A172 (cell line): ENCODE measurements at regions not wholly inside any gene's neighbourhood (a gene's known extent, or its start where the extent isn't known, plus 50 kb on each side); places are given as distances from the start of the nearest gene placed in this dataset.
"Not testable (repeated sequence)": the region's sequence is repeated elsewhere in the genome, so short reads cannot be mapped to it uniquely, and the experiment has no call there.

ENCODE experiments used
- DNase-seq: peaks from one replicate; pipeline ENCODE4 v3.0.0-alpha.2; 2015; ENCODE audit warnings: low spot score

DNA sequence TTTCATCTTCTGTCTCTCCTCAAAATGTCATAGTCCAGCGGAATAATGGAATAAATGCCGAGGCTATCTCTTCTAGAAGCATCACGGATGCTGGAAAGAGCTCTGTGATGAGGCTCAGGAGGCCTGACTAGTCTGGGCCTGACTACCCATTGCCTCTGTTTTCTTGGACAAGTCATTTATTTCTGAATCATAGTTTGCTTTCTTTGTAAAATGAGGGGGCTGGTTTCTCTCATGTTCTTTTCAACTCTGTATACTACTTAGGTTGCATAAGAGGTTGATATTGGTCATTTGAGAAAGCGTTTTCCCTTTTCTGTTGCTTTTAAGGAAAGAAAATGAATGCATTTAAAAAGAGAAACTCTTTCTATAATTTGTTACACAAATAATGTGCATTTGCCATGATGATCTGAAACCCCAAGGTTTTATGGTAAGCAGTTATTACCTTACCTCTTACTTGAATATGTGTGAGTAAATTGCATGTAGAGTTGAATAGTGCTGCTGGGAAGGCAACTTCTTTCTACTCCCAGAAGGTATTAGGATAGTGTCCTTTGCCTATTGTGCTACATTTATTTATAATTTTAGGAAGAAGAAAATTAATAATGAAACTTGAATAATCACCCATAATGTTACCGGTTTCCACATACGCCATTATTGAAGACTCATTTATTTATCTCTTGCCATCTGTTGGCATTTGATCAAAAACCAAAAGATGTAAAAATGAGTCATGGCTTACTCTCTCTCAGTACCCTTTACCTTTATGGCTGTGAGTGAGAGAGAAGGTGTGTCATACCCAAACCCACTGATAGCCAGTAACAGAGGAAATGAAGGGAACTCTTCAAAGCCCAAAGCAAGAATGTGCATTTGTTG is 179.1 kb downstream of the FASLG start:
- no peak for DNase-seq

DNA sequence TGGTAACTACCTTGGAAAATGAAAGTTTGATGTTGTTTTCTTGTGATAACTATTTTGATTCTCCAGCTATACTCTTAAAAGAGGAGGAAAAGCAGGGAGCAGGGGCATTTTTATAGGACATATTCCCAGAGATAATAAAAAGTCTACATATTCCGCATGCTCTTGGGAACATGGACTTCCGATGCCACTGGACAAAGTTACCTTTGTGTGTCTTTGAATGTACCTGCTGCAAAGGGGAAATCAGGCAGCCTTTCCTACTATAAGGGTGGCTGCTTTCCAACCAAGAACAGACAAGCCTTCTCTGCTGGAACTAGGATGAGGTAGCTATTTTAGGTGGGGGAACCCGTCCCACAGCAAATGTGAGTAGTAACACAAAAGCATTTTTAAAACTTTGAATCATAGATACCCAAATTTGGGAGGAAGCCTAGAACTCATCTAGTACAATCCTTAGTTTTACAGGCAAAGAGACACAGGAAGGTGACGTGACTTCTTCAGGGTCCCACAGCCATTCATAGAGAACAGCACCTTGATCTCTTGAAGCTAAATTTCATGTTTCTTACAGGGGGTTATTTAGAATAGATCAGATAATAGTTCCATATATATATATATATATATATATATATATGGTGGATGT is 179.9 kb downstream of the FASLG start:
- DNase-seq, result no peak

DNA sequence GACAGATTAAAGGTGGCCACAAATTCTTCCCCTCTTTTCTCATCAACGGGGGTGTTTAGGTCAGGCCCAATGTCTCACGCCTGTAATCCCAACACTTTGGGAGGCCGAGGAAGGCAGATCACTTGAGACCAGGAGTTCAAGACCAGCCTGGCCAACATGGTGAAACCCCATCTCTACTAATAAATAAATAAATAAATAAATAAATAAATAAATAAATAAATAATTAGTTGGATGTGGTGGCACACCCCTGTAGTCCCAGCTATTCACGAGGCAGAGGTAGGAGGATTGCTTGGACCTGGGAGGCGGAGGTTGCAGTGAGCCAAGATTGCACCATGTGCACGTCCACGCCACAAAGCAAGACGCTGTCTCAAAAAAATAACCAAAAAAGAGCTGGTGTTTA is 180.7 kb downstream of the FASLG start:
- DNase-seq, result not testable (repeated sequence)

DNA sequence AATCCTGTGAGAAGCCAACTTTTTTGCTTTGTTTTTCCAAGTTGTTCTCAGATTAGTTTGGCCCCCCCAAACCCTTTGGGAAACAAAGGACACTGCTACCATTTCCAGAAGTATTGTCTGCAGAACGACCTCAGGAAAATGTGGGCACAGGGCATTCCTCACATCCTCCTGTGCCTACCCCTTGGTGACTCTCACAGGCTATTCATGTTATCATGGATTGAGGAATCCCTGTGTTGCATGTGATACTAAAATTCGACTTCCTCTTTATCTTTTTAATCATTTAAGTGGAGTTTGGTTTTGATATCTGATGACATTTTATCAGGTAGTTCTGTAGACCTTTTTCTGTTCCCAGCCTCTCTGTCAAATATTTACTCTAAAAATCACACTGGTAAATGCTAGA is 184.5 kb downstream of the FASLG start:
- no peak for DNase-seq

DNA sequence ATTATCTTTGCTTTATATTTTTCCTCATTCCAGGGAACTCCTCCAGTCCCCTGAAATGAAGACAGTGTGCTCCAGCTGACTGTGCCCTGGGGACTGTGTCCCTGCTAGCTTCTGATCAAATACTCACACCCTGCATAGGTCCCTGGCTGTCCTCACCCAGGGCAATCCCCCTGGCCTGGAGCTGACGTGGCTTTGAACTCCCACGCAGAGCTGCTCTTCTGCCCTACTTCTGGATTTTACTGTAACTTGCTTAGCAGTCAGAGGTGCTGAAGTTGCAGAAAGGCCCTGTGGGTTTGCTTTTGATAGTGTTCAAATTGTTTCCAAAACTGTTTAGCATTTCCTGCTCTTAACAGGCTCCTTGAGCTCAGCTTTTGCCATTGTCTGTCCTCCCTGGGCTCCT is 186.5 kb downstream of the FASLG start:
- DNase-seq, result no peak

DNA sequence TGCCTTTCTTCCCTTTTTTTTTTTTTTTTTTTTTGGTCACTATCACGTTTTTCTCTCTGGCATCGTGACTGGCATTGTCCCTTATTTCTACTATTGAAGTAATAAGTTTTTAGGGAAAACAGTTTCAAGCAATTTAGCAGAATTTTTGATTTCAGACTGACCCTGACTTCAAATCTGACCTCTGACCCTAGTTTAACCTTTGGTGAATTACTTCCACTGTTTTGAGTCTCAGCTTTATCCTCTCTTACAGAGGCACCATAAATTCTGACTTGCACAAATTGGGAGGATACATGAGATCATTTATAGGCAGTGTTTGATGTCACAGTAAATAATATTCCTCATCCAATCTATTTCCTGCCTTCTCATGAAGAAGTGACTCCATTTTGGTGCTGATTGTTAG is 187.0 kb downstream of the FASLG start:
- no peak for DNase-seq

DNA sequence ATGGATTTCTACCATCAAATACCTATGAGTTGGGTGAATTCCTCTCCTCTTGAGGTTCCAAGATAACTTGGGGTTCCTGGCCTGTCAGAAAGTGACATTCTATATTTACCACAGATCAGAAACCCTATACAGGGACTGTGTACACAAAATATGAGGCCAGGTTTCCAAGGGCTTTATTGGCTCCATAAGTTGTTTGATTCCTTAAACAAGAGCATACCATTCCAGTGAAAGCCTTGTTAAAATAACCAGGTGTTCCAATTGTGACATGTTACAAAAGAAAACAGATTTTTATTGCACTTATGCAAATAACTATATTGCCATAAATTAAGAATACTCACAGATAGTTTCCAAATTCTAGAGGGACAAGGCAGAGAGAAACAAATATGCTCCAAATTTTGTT is 188.9 kb downstream of the FASLG start:
- DNase-seq, result not testable (repeated sequence)

DNA sequence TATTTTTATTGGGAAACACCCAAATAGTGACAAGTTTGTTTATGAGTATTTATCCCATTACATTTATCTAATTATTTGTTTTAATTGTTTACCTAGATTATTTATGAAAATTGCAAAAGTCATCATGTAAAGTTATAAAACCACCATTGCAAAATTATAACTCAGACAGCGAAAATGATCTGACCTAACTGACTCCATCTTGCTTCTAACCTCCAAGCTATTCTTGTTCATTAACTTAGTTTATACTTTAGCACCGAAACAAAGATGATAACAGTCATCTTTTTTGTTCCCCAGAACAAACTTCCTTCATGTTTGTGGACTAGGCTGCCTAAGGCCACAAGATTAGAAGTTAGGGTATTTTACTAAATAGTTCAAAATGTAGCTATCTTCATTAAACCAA is 190.8 kb downstream of the FASLG start:
- DNase-seq, result no peak

DNA sequence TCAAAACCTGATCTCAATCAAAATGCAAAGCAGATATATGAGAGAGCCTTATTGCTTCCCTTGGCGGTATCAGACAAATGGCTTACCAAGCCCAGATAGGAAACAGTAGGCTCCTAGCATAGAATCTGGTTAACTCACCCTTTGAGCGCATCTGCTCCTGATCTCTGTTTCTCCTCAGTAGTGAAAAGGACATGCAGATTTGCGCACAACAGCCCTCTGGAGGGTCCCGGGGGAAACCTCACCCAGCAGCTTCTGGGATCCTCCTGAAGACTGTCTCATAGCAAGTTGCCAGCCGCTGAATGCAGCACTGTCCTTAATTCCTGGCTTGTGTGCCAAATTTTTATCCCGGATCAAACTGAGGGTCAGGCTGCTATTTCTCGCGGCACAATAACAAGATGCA is 192.2 kb downstream of the FASLG start:
- no peak for DNase-seq

DNA sequence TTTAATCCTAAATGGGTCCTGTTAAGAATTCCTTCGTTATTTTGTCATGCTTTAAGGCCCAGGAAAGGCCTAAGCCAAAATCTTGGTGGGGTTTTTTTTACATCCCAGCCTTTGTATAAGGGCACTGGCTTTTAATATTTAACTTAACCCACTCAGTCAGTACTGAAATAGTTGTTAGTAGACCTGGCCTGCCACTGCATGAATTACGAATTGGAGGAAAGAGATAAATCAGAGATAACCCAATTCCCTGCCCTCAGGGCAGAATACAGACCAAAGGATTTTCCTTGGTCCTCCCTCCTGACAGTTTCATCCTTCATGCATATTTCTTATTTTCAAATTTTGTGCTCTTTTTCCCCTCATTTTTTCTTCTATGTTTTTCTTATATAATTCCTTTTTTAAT is 193.0 kb downstream of the FASLG start:
- no peak for DNase-seq

DNA sequence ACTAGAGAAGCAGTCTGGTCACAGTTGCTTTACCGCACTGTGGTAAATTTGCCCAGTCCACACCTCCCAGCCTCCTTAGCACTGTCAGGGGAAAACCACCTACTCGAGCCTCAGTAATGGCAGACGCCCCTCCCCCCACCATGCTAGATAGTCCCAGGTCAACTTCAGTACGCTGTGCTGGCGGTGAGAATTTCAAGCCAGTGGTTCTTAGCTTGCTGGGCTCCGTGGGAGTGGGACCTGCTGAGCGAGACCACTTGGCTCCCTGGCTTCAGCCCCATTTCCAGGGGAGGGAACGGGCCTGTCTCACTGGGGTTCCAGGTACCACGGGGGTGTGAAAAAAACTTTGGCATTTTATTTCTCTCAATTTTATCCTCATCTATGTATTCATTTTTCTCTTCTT is 194.8 kb downstream of the TNFSF18 start:
- not testable (repeated sequence) for DNase-seq

DNA sequence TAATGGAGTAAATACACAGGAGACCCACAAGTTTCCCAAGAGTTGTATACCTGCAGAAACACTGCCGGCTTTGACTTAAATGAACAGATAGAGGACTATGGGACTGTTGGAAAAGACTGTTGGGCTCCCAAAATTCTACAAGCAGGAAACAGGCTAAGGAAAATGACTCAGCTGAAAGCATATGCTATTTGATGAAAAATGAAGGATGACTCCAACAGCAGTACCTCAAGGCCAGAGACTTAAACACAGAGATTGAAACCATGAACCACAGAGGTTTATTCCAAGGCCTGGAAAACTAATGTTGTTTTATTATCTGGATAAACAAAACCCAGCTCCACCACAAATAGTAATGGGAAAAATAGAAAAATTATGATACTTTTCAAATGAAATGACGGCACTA is 187.7 kb downstream of the TNFSF18 start:
- DNase-seq, result no peak

DNA sequence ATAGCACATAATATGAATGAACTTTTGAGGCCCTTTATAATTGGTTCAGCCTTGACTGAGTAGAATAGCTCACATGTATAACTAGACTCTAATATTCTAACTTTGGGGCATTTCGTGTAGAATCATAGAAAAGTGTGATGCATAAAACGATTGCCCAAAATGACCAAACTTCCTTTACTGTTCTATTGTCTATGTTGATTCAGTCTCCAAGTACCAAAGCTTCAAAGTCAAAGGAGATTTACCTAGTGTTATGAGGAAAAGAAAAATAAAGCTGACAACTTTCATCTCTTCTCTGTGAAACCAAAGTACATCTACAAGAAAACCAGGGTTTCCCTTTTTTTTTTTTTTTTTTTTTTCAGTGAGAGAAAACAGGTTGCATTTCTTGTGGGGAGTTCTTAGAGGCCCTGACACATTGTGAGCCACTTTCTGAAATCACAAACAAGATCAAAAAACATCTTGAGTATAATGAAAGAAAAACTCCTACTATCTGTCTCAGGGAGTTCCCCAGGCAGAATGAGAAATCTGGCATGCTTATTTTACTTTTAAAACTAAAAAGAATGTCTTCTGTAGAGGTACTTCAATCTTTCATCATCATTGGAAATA is 183.4 kb downstream of the TNFSF18 start:
- DNase-seq, result no peak

DNA sequence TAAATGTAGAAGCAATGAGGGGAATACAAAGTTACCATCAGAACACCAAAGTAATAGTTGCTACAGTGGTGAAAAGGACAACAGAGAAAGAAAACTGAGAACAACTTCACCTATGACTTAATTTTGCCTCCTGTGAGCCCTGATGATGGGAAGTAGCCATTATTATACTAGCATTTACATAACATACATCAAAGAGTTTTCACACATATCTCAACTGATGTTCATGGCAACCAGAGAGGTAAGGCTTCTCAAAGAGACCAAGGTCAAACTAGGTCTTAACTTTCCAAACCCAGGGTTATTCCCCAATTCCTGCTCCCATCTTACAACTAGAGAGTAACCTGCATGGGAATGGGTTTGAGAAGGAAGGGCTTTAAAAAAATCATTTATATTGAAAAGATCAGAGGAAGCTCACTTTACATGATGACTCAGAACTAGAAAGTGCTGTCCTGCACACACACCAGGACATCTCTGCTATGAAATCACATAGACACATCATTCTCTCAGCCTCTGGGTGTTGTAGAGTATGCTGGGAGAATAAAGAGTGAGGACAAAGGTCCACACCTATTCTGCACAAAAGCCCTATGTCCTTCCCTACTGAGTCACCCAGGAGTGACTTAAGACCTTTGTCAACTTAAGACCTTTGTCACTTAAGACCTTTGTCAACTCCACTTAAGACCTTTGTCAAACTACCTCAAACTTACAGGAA is 179.7 kb downstream of the TNFSF18 start:
- no peak for DNase-seq

DNA sequence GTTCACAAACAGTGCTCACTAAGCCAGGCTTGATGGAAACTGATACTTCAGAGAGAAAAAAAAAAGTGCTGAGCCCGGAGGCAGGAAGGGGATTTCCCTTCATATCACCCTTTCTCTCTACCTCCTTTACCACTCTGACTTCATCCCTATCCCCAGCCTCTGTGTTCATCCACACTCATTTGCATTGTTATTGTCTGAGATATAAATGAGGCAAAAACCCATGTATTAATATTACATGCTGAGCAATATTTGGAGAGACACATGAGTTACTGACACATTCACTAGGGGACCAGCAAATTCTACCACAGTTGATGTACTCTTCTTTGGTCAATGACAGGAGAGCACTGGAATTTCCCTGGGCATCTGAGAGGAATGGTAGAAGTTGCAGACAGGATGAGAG is 175.8 kb downstream of the TNFSF18 start:
- no peak for DNase-seq

DNA sequence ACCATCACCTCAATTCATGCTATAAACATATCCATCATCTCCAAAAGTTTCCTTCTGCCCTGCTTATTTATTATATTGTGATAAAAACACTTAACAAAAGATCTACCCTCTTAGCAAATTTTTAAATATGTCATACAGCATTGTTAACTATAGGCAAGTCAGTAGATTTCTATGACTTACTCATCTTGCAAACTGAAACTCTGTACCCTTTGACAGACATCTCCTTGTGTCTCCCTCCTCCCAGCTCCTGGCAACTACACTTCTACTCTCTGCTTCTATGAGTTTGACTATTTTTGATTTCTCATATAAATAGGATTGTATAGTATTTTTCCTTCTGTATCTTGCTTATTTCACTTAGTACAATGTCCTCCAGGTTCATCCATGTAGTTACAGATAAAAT is 174.8 kb downstream of the TNFSF18 start:
- no peak for DNase-seq

DNA sequence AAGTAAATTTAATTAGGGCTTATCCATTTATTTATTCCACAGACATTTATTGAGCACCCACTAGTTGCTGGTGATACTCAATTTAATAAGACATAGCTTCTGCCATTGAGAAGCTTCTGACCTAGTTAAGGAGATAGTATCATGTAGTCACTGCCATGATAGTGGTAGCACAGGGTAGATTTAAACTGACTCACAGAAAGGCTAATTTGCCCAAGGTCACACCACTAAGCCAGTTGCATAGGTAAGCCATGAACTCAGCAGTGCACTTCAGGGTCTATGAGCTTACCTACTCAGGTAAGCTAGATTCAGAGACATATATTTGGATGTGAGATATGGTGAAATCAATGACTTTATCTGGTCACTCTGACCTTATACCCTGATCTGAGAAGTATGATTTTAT is 168.4 kb downstream of the TNFSF18 start:
- no peak for DNase-seq

DNA sequence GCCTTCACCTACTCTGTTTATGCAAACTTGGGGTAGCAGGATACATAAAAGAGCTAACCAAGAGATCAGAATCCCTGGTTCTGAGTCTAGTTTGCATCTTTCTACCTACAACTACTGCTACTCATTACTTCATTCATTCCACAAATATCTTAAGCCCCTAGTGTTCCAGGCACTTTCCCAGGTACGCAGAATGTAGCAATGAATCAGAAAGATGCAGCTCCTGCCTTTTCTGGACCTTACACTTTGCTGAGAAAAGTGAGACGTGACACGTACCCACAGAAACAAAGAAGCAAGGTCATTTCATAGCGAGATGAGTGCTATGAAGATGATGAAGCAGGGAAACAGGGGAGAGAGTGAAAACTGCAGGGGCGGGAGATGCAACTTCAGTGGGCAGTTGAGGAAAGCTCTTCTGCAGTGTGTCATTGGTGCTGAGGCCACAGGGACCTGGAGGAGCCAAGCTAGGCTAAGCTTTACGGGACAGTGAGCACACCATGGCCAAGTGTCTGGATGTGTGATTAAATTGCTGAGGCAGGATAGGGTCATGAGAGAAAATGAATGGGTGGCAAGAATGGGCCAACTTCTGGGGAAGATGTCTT is 167.9 kb downstream of the TNFSF18 start:
- no peak for DNase-seq

DNA sequence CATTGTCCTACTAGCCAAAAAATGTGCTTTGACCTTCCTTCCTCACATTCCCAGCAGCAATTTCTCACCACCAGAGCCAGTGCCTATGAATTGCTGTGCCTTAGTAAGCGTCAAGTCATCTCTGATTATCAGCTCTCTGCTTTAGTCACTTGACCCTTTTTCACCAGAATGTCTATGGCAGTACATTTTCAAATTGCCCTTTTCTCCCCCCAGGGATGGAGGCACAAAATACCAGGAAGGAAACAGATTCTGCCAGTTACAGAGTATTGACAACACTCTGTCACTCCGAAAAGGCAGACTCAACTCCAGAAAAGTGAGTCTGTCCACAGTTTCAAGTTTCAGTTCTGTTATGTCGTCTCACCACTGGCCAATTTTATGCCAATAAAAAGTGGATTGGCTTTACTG is 167.4 kb downstream of the TNFSF18 start:
- no peak for DNase-seq

DNA sequence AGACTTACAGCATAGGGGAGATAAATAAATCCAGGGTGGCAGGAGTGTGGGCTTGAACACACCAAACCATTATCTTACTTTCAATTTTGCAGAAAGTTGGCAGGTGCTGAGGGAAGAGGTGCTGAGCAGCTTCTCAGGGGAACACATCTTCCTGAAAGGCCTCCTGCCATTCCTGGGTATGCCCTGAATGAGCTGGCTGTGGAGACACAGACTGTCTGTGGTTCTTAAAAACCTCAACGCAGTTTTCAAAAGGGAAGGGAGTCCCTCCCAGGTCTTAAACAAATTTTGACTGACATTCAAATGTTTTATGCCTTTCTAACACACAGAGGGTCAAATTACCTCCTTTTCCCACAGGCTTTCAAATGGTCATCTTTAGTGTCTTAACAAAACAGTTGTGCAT is 166.9 kb downstream of the TNFSF18 start:
- DNase-seq, result no peak

DNA sequence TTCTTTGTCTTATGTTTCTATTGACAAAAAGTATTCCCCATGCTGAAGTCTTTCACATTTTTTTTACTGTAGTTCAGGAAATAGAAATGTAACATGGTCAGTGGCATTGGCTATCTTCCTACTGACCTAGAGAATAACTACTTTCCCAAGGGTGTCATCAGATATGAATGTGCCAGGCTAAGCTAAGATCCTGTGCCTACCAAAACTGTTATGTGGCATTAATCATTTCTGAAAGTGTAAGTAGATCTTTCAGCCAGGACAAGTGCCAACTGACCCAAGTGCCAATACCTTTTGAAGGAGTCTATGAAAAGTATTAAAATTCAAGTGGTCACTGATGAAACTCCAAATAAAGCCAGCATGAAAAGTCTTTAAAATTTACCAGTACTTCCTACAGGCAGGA is 165.3 kb downstream of the TNFSF18 start:
- no peak for DNase-seq

DNA sequence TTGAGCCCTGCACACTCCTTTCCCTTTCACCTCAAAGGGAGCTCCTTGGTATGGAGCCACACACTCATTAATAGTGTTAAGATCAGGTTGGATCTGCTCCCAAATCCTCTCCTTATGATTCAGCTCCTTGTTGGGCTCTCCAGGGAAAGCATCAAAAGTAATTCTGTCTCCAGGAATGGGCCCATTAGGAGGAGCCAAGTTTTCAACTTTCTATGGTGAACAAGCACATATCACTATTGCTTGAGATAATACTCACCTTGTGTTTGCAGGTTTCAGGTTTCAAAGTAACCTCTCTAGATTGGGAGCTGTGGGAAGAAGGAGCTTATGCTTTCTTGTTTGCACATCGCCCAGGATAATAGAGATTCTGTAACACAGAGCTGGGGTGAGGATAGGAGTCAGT is 164.8 kb downstream of the TNFSF18 start:
- no peak for DNase-seq
